Sigmoid colon (tissue), 6 donors: ENCODE measurements at regions not wholly inside any gene's neighbourhood (a gene's known extent, or its start where the extent isn't known, plus 50 kb on each side); places are given as distances from the start of the nearest gene placed in this dataset.

Source experiments
- DNase-seq: peaks from one replicate; pipeline ENCODE4 v3.0.0-alpha.2; 2019
- H3K27ac ChIP-seq, 4 donors: fragments of 200-600 bp; sonication (generic); one replicate each; pipeline ENCODE4 v1.5.1; 2016 to 2019; ENCODE audit warnings: mild to moderate bottlenecking in 1 of 4
- H3K27me3 ChIP-seq, 3 donors: fragments of 200-600 bp; sonication (generic); one replicate each; pipeline ENCODE4 v1.5.1; 2019; ENCODE audit warnings: mild to moderate bottlenecking in 1 of 3
- H3K36me3 ChIP-seq, 4 donors: fragments of 200-600 bp; sonication (generic); one replicate each; pipeline ENCODE4 v1.5.1; 2016 to 2019
- H3K4me1 ChIP-seq, 4 donors: fragments of 200-600 bp; sonication (generic); one replicate each; pipeline ENCODE4 v1.5.1; 2017 to 2019
- H3K4me3 ChIP-seq, 4 donors: fragments of 200-600 bp; sonication (generic); one replicate each; pipeline ENCODE4 v1.5.1; 2017 to 2019; ENCODE audit warnings: mild to moderate bottlenecking in 2 of 4, moderate library complexity in 1 of 4
- H3K9me3 ChIP-seq, 4 donors: fragments of 200-600 bp in 3 of 4; sonication (generic) in 3 of 4; one replicate each; pipeline versions ENCODE4 v1.5.1 to v1.6.1; 2013 to 2019
- CTCF ChIP-seq, 4 experiments: fragments of 450-650 bp in 3 of 4; fragments of 200-600 bp in 1 of 4; IDR thresholded peaks; one replicate each; pipeline ENCODE4 v1.5.1; 2016 to 2019; ENCODE audit warnings: antibody characterized with exemption in 4 of 4, mild to moderate bottlenecking in 3 of 4, moderate library complexity in 2 of 4
- EP300 ChIP-seq, 4 donors: sonication (generic); formaldehyde crosslinking; IDR thresholded peaks; one replicate each; pipeline ENCODE4 v1.6.1; 2017; ENCODE audit warnings: antibody characterized with exemption in 4 of 4
- POLR2A ChIP-seq, 2 donors: fragments of 450-650 bp; IDR thresholded peaks; one replicate each; pipeline ENCODE4 v1.6.1; 2016; ENCODE audit warnings: antibody characterized with exemption in 2 of 2, mild to moderate bottlenecking in 2 of 2, moderate library complexity in 2 of 2
- POLR2AphosphoS5 ChIP-seq, 4 donors: sonication (generic); formaldehyde crosslinking; IDR thresholded peaks; one replicate each; pipeline ENCODE4 v1.6.1; 2017; ENCODE audit warnings: antibody characterized with exemption in 4 of 4
- WGBS, 2 donors: extraction: QIAGEN DNeasy Blood & Tissue Kit; methylation state at CpG; one replicate each; pipeline ENCODE4 v1.1.7; 2013; 5-methylcytosine and 5-hydroxymethylcytosine counted together
- intact Hi-C: fragments of 100-400 bp; cut with DNase I; formaldehyde crosslinking; loops from one replicate; pipeline ENCODE4 v1.15.1; 2023
- donor health status: healthy with polysubstance abuse.
- donor health status: healthy.

GRCh38 chr3:18252578-18252977 is 172.6 kb downstream of the SATB1 start:
- H3K4me3 ChIP-seq: no peak overlapping the region
- no peaks in the 10 kb centered on the region for H3K4me1 ChIP-seq
- no peak for TF ChIP-seq POLR2A (IDR thresholded peaks at IDR 0.05)
- TF ChIP-seq CTCF (IDR thresholded peaks at IDR 0.05): no peak
- TF ChIP-seq EP300 (IDR thresholded peaks at IDR 0.05): no peak
- TF ChIP-seq POLR2AphosphoS5 (IDR thresholded peaks at IDR 0.05): no peak
- H3K27me3 ChIP-seq: no peaks in the 10 kb centered on the region
- H3K36me3 ChIP-seq: no peaks in the 10 kb centered on the region
- no peak overlapping the region for H3K27ac ChIP-seq
- 42 to 63% methylated on average over 4 of the region's 4 CpGs for WGBS, 2 donors
- no peaks in the 10 kb centered on the region for H3K9me3 ChIP-seq
- intact Hi-C loops: no loop called here
- no peak for DNase-seq

GRCh38 chr3:18250991-18251390 is 174.1 kb downstream of the SATB1 start:
- Histone ChIP-seq H3K27me3 (no peaks in the 10 kb centered on the region), H3K27ac (no peak overlapping the region), H3K9me3 (no peaks in the 10 kb centered on the region), H3K36me3 (no peaks in the 10 kb centered on the region), H3K4me3 (no peak overlapping the region), H3K4me1 (no peaks in the 10 kb centered on the region)
- TF ChIP-seq POLR2AphosphoS5 (IDR thresholded peaks at IDR 0.05) (no peak), POLR2A (IDR thresholded peaks at IDR 0.05) (no peak), EP300 (IDR thresholded peaks at IDR 0.05) (no peak), CTCF (IDR thresholded peaks at IDR 0.05) (no peak)
- WGBS, 2 donors: 55 to 61% methylated on average over 2 of the region's 2 CpGs
- DNase-seq: no peak
- intact Hi-C loops: no loop called here

GRCh38 chr3:18249126-18249525 is 176.0 kb downstream of the SATB1 start:
- Histone ChIP-seq H3K27ac (no peak overlapping the region), H3K4me3 (no peak overlapping the region), H3K4me1 (no peaks in the 10 kb centered on the region), H3K27me3 (no peaks in the 10 kb centered on the region), H3K9me3 (no peaks in the 10 kb centered on the region), H3K36me3 (no peaks in the 10 kb centered on the region)
- WGBS, 2 donors: 90 to 92% methylated on average over 3 of the region's 3 CpGs
- TF ChIP-seq POLR2AphosphoS5 (IDR thresholded peaks at IDR 0.05) (no peak), POLR2A (IDR thresholded peaks at IDR 0.05) (no peak), EP300 (IDR thresholded peaks at IDR 0.05) (no peak), CTCF (IDR thresholded peaks at IDR 0.05) (no peak)
- no peak for DNase-seq
- intact Hi-C loops: no loop called here

GRCh38 chr3:18247776-18248310 is 177.3 kb downstream of the SATB1 start:
- Histone ChIP-seq H3K27ac (no peak overlapping the region), H3K4me1 (no peaks in the 10 kb centered on the region), H3K36me3 (no peaks in the 10 kb centered on the region), H3K27me3 (no peaks in the 10 kb centered on the region), H3K4me3 (no peak overlapping the region), H3K9me3 (no peaks in the 10 kb centered on the region)
- DNase-seq: no peak
- intact Hi-C loops: no loop called here
- TF ChIP-seq EP300 (IDR thresholded peaks at IDR 0.05): no peak
- 55 to 79% methylated on average over 2 of the region's 2 CpGs for WGBS, 2 donors

GRCh38 chr3:18247139-18247695 is 177.9 kb downstream of the SATB1 start:
- intact Hi-C loops: no loop called here
- no peaks in the 10 kb centered on the region for H3K36me3 ChIP-seq
- no peak for DNase-seq
- H3K27ac ChIP-seq: no peak overlapping the region
- H3K9me3 ChIP-seq: no peaks in the 10 kb centered on the region
- H3K27me3 ChIP-seq: no peaks in the 10 kb centered on the region
- no peak for TF ChIP-seq CTCF (IDR thresholded peaks at IDR 0.05)
- no peak for TF ChIP-seq POLR2AphosphoS5 (IDR thresholded peaks at IDR 0.05)
- no peak for TF ChIP-seq EP300 (IDR thresholded peaks at IDR 0.05)
- no peak for TF ChIP-seq POLR2A (IDR thresholded peaks at IDR 0.05)
- H3K4me3 ChIP-seq: no peak overlapping the region
- H3K4me1 ChIP-seq: no peaks in the 10 kb centered on the region
